Left lung (tissue), 4 donors: ENCODE measurements at regions not wholly inside any gene's neighbourhood (a gene's known extent, or its start where the extent isn't known, plus 50 kb on each side); places are given as distances from the start of the nearest gene placed in this dataset.

ENCODE experiments used
- ATAC-seq: fragments of 200-7000 bp; cut with Tn5 transposase; one replicate; pipeline ENCODE4 v1.9.1; 2020; ENCODE audit warnings: moderate library complexity
- DNase-seq, 4 donors: peaks; one replicate each; pipeline ENCODE4 v3.0.0-alpha.2; 2013 to 2020
- H3K27ac ChIP-seq, 2 donors: fragments of 200-600 bp; sonication (generic) in 1 of 2; one replicate each; pipeline versions ENCODE4 v1.5.0 to v1.8.0; 2020 to 2021
- H3K27me3 ChIP-seq, 2 donors: fragments of 200-600 bp; sonication (generic) in 1 of 2; one replicate each; pipeline versions ENCODE4 v1.5.0 to v1.8.0; 2020 to 2021
- H3K36me3 ChIP-seq, 2 donors: fragments of 200-600 bp; sonication (generic) in 1 of 2; one replicate each; pipeline versions ENCODE4 v1.5.0 to v1.8.0; 2020 to 2021
- H3K4me1 ChIP-seq, 2 donors: fragments of 200-600 bp; one replicate each; pipeline ENCODE4 v1.8.0; 2021
- H3K4me3 ChIP-seq, 2 donors: fragments of 200-600 bp; sonication (generic) in 1 of 2; one replicate each; pipeline versions ENCODE4 v1.5.0 to v1.8.0; 2020 to 2021; ENCODE audit warnings: mild to moderate bottlenecking in 1 of 2
- H3K9me3 ChIP-seq, 2 donors: fragments of 200-600 bp; sonication (generic) in 1 of 2; one replicate each; pipeline versions ENCODE4 v1.5.0 to v1.8.0; 2020 to 2021
- intact Hi-C, 2 donors: fragments of 100-400 bp; cut with DNase I; formaldehyde crosslinking; loops; one replicate each; pipeline versions ENCODE4 v1.11.2 to v1.14.2; 2022
- TF ChIP-seq, protein P1 (sequence below), 2 donors: fragments of 200-600 bp; sonication (generic) in 1 of 2; IDR thresholded peaks; one replicate each; pipeline versions ENCODE4 v1.5.0 to v1.8.0; 2021; ENCODE audit warnings: antibody characterized with exemption in 2 of 2
- donor health status: DM: no; HTN: yes; CAD: no.
- donor health status: DM: no; HTN: no; CAD: no.

DNA sequence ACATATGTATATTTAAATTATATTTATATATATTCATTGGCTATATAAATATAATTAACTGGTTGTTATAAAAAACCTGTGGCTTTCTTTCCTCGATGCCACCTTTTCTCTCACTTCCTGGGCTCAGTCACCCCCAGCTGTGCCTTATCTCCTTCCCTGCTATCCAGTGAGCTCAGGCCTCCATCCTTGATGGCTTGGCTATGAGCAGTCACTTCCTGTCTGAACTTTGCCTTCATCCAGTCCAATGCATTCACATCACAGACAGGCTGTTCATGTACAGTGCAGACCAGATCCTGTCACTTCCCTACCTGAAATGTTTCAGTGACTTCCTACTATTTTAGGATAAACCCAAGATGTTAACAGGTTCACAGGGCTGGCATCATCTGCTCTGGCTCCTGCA is 115.3 kb upstream of the PRB2 start:
- DNase-seq (no peak), ATAC-seq (no peak)
- intact Hi-C loops: no loop called here
- Histone ChIP-seq H3K9me3 (no peaks in the 10 kb centered on the region), H3K4me3 (no peak overlapping the region), H3K4me1 (no peaks in the 10 kb centered on the region), H3K36me3 (no peaks in the 10 kb centered on the region), H3K27me3 (no peaks in the 10 kb centered on the region), H3K27ac (no peak overlapping the region)
- TF ChIP-seq, protein P1, sequence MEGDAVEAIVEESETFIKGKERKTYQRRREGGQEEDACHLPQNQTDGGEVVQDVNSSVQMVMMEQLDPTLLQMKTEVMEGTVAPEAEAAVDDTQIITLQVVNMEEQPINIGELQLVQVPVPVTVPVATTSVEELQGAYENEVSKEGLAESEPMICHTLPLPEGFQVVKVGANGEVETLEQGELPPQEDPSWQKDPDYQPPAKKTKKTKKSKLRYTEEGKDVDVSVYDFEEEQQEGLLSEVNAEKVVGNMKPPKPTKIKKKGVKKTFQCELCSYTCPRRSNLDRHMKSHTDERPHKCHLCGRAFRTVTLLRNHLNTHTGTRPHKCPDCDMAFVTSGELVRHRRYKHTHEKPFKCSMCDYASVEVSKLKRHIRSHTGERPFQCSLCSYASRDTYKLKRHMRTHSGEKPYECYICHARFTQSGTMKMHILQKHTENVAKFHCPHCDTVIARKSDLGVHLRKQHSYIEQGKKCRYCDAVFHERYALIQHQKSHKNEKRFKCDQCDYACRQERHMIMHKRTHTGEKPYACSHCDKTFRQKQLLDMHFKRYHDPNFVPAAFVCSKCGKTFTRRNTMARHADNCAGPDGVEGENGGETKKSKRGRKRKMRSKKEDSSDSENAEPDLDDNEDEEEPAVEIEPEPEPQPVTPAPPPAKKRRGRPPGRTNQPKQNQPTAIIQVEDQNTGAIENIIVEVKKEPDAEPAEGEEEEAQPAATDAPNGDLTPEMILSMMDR (IDR thresholded peaks at IDR 0.05): no peak

DNA sequence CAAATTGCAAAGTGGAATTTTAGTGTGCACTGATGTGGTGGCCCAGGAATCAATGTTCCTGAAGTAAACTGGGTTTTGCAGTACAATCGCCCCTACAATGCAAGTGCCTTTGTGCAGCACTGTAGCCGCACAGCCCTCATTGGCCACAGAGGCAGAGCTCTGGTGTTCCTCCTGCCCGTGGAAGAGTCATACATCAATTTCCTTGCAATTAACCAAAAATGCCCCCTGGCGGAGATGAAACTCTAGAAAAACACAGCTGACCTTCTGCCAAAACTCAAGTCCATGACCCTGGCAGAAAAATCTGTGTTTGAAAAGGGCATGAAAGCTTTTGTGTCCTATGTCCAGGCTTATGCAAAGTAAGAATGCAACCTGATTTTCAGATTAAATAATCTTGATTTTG is 117.9 kb upstream of the PRB2 start:
- H3K27me3 ChIP-seq: no peaks in the 10 kb centered on the region
- no peaks in the 10 kb centered on the region for H3K4me1 ChIP-seq
- no peak overlapping the region for H3K4me3 ChIP-seq
- no peaks in the 10 kb centered on the region for H3K9me3 ChIP-seq
- TF ChIP-seq, protein P1 (IDR thresholded peaks at IDR 0.05): no peak
- ATAC-seq (no peak), DNase-seq (no peak)
- H3K27ac ChIP-seq: no peak overlapping the region
- intact Hi-C loops: no loop called here
- no peaks in the 10 kb centered on the region for H3K36me3 ChIP-seq

DNA sequence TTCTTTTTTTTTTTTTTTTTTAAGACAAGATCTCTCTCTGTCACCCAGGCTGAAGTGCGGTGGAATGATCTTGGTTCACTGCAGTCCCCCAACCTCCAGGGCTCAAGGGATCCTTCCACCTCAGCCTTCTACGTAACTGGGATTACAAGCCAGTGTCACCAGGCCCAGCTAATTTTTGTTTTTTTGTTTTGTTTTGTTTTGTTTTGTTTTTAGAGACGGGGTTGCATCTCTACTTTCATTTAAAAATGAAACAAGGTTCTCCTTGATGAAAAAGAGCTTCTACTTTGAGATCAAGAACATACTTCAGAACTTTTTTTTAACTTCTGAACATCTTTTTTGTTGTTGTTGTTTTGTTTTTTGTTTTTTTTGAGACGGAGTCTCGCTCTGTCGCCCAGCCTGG is 121.7 kb upstream of the PRB2 start:
- intact Hi-C loops: no loop called here
- H3K27me3 ChIP-seq: no peaks in the 10 kb centered on the region
- H3K27ac ChIP-seq: no peak overlapping the region
- no peak overlapping the region for H3K4me3 ChIP-seq
- H3K4me1 ChIP-seq: no peaks in the 10 kb centered on the region
- DNase-seq (no peak), ATAC-seq (no peak)
- TF ChIP-seq, protein P1 (IDR thresholded peaks at IDR 0.05): no peak
- H3K9me3 ChIP-seq: no peaks in the 10 kb centered on the region
- H3K36me3 ChIP-seq: no peaks in the 10 kb centered on the region

DNA sequence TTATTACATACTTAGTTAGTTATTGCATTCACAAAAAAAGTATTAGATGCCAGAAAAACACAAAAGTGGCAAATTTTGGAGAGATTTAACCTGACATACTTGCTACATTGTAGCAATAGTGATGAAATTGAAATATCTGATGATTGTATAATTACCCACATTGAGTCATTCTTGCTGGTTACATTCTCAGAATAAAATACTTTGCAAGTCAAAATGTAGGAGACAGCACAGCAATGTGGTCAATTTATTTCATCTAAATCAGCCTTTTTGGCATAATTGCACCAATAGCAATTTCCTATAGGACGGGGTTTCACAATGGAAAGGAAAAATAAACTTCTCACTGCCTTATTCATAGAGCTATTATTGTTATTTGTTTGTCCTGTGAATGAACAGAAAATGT is 125.0 kb upstream of the ETV6 start:
- no peak overlapping the region for H3K4me3 ChIP-seq
- no peak overlapping the region for H3K27ac ChIP-seq
- H3K27me3 ChIP-seq: no peaks in the 10 kb centered on the region
- intact Hi-C loops: no loop called here
- no peak for DNase-seq
- H3K9me3 ChIP-seq: no peaks in the 10 kb centered on the region
- H3K4me1 ChIP-seq: no peaks in the 10 kb centered on the region
- TF ChIP-seq, protein P1 (IDR thresholded peaks at IDR 0.05): no peak
- no peak for ATAC-seq
- no peaks in the 10 kb centered on the region for H3K36me3 ChIP-seq

DNA sequence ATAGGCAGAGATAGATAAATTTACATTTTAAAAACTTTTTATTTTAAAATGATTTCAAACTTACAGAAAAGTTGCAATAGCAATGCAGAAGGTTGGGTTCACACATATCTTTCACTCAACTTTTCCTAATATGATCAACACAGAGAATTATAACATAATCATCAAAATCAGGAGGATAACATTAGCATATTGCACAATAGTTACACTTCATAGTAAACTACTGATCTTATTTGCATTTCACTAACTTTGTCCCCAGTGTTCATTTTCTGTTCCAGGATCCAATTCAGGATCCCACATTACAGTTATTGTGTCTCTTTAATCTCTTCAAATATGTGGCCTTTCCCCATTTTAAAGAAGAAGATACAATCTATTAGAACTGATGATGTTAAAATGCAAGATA is 115.4 kb upstream of the ETV6 start:
- DNase-seq (no peak), ATAC-seq (no peak)
- TF ChIP-seq, protein P1 (IDR thresholded peaks at IDR 0.05): no peak

More for the DNA sequence above, 115.4 kb upstream of the ETV6 start:
- Histone ChIP-seq H3K27me3 (no peaks in the 10 kb centered on the region), H3K4me3 (no peak overlapping the region), H3K27ac (no peak overlapping the region), H3K9me3 (no peaks in the 10 kb centered on the region), H3K36me3 (no peaks in the 10 kb centered on the region), H3K4me1 (no peaks in the 10 kb centered on the region)
- intact Hi-C loops: no loop called here
